Thyroid gland (tissue), 4 donors: ENCODE measurements at regions not wholly inside any gene's neighbourhood (a gene's known extent, or its start where the extent isn't known, plus 50 kb on each side); places are given as distances from the start of the nearest gene placed in this dataset.
A peak's percentile ranks its signal among the peaks of the same experiment; 100 is the strongest.

Source experiments
- DNase-seq, 2 donors: peaks; one replicate each; pipeline ENCODE4 v3.0.0-alpha.2; 2019
- H3K27ac ChIP-seq, 3 donors: fragments of 200-600 bp; sonication (generic); 1 replicate in 2 of 3; 2 replicates in 1 of 3; pipeline ENCODE4 v1.5.1; 2016 to 2019; ENCODE audit warnings: mild to moderate bottlenecking in 1 of 3, moderate library complexity in 1 of 3
- H3K27me3 ChIP-seq: fragments of 200-600 bp; sonication (generic); one replicate; pipeline ENCODE4 v1.5.1; 2019
- H3K36me3 ChIP-seq, 2 donors: fragments of 200-600 bp; sonication (generic); one replicate each; pipeline ENCODE4 v1.5.1; 2016 to 2019
- H3K4me1 ChIP-seq, 2 donors: fragments of 200-600 bp; sonication (generic); one replicate each; pipeline ENCODE4 v1.5.1; 2017 to 2019
- H3K4me3 ChIP-seq, 3 donors: fragments of 200-600 bp; sonication (generic); replicated peaks in 1 of 3; 1 replicate in 2 of 3; 2 replicates in 1 of 3; pipeline ENCODE4 v1.5.1; 2016; ENCODE audit warnings: mild to moderate bottlenecking in 1 of 3
- H3K9me3 ChIP-seq: fragments of 200-600 bp; sonication (generic); one replicate; pipeline ENCODE4 v1.5.1; 2017
- CTCF ChIP-seq, 6 experiments: fragments of 200-600 bp in 3 of 6; fragments of 450-650 bp in 3 of 6; sonication (generic) in 3 of 6; IDR thresholded peaks; one replicate each; pipeline ENCODE4 v1.5.1; 2016 to 2019; ENCODE audit warnings: antibody characterized with exemption in 6 of 6, mild to moderate bottlenecking in 2 of 6, inconsistent platforms in 1 of 6, moderate library complexity in 1 of 6
- POLR2A ChIP-seq, 2 donors: fragments of 450-650 bp; IDR thresholded peaks; one replicate each; pipeline ENCODE4 v1.6.1; 2017; ENCODE audit warnings: antibody characterized with exemption in 2 of 2, mild to moderate bottlenecking in 2 of 2, moderate library complexity in 1 of 2
- WGBS, 2 donors: methylation state at CpG; one replicate each; pipeline ENCODE4 v1.1.5; 2017; 5-methylcytosine and 5-hydroxymethylcytosine counted together
- intact Hi-C: fragments of 100-400 bp; cut with DNase I; formaldehyde crosslinking; loops from one replicate; pipeline ENCODE4 v1.15.1; 2023

GRCh38 chr4:138938366-138938690, 77.3 kb upstream of the NOCT start:
- H3K4me3 ChIP-seq, result no peak overlapping the region
- intact Hi-C loops, result no loop called here
- no peak for TF ChIP-seq POLR2A (IDR thresholded peaks at IDR 0.05)
- peak in 5 of 6 experiments; percentile 22 to 85 (median 60) for TF ChIP-seq CTCF (IDR thresholded peaks at IDR 0.05)
- peaks cover 4% of the 10 kb centered on the region in 2 donors for H3K4me1 ChIP-seq
- H3K27me3 ChIP-seq, result no peaks in the 10 kb centered on the region
- H3K9me3 ChIP-seq, result no peaks in the 10 kb centered on the region
- WGBS, 2 donors, result 1 to 3% methylated on average over 3 of the region's 3 CpGs
- H3K27ac ChIP-seq, result peak overlapping the region; percentile 56 to 77 (median 67)
- DNase-seq, result no peak
- no peaks in the 10 kb centered on the region for H3K36me3 ChIP-seq

GRCh38 chr4:138935135-138935807, 80.3 kb upstream of the NOCT start:
- Histone ChIP-seq H3K9me3 (no peaks in the 10 kb centered on the region), H3K27me3 (no peaks in the 10 kb centered on the region), H3K4me3 (no peak overlapping the region), H3K36me3 (no peaks in the 10 kb centered on the region), H3K4me1 (peaks cover 4% of the 10 kb centered on the region in 2 donors), H3K27ac (no peak overlapping the region)
- no peak for TF ChIP-seq POLR2A (IDR thresholded peaks at IDR 0.05)
- TF ChIP-seq CTCF (IDR thresholded peaks at IDR 0.05), result no peak
- WGBS, 2 donors, result 80 to 91% methylated on average over 4 of the region's 4 CpGs
- no peak for DNase-seq
- intact Hi-C loops, result no loop called here

GRCh38 chr4:138927072-138927471, 88.5 kb upstream of the NOCT start:
- Histone ChIP-seq H3K9me3 (no peaks in the 10 kb centered on the region), H3K27ac (no peak overlapping the region), H3K4me3 (no peak overlapping the region), H3K27me3 (no peaks in the 10 kb centered on the region), H3K4me1 (peaks cover 11 to 14% of the 10 kb centered on the region in 2 donors), H3K36me3 (no peaks in the 10 kb centered on the region)
- intact Hi-C loops, result loop anchor here (10.0 kb wide), 1 partner anchor 242 kb away; no protein-coding TSS in a partner anchor
- no peak for DNase-seq
- TF ChIP-seq POLR2A (IDR thresholded peaks at IDR 0.05) (no peak), CTCF (IDR thresholded peaks at IDR 0.05) (no peak)

- no peak for DNase-seq
- 33 to 48% methylated on average over 3 of the region's 3 CpGs for WGBS, 2 donors
- H3K4me3 ChIP-seq, result no peak overlapping the region
- H3K27me3 ChIP-seq, result no peaks in the 10 kb centered on the region
- H3K4me1 ChIP-seq, result peaks cover 11 to 14% of the 10 kb centered on the region in 2 donors
- no peaks in the 10 kb centered on the region for H3K9me3 ChIP-seq
- no peaks in the 10 kb centered on the region for H3K36me3 ChIP-seq
- intact Hi-C loops, result loop anchor here (10.0 kb wide), 1 partner anchor 241 kb away; no protein-coding TSS in a partner anchor
- TF ChIP-seq POLR2A (IDR thresholded peaks at IDR 0.05) (no peak), CTCF (IDR thresholded peaks at IDR 0.05) (no peak)
- peak overlapping the region in 2 of 3 donors; percentile 11 to 43 for H3K27ac ChIP-seq
Observed at GRCh38 chr4:138925495-138925894, 90.1 kb upstream of the NOCT start.

GRCh38 chr4:138919094-138919936, 96.3 kb upstream of the NOCT start:
- H3K27ac ChIP-seq, result no peak overlapping the region
- 38 to 44% methylated on average over 27 of the region's 27 CpGs for WGBS, 2 donors
- H3K27me3 ChIP-seq, result no peaks in the 10 kb centered on the region
- H3K4me1 ChIP-seq, result peaks cover 3 to 12% of the 10 kb centered on the region in 2 donors
- DNase-seq, result peak; percentile 53 to 83
- intact Hi-C loops, result no loop called here
- TF ChIP-seq POLR2A (IDR thresholded peaks at IDR 0.05) (no peak), CTCF (IDR thresholded peaks at IDR 0.05) (peak in 5 of 6 experiments; percentile 32 to 83 (median 74))
- H3K4me3 ChIP-seq, result no peak overlapping the region
- no peaks in the 10 kb centered on the region for H3K9me3 ChIP-seq
- H3K36me3 ChIP-seq, result no peaks in the 10 kb centered on the region
